ENCODE measurements at regions not wholly inside any gene's neighbourhood (a gene's known extent, or its start where the extent isn't known, plus 50 kb on each side); places are given as distances from the start of the nearest gene placed in this dataset.
A peak's percentile ranks its signal among the peaks of the same experiment; 100 is the strongest.

DNA sequence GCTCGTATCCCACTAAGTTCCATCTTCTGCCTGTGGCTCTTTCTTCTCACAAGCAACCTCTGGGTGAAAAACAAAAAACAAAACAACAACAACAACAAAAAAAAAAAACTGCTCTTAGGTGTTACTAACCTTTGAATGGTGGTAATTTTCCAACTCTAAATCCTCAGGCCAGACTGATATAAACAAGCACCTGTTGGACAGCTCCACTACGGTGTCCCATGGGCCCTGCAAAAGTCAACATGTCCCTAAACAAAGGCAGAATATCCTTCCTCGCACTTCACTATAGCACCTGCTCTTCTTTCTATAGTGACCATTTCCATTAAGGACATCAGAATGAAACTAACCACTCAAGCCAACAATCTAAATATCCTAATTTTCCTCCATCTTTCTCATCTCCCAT lies 54.6 kb upstream of the PARM1 start:
- ATAC-seq (ENCODE audit: poor library complexity) (no peak), DNase-seq (no peak)
- intact Hi-C loops (cut with DNase I), result loop anchor here (5.0 kb wide), 1 partner anchor 239 kb away; no protein-coding TSS in a partner anchor

- no peak for DNase-seq
- intact Hi-C loops (cut with DNase I), result loop anchor here (5.0 kb wide), 1 partner anchor 242 kb away; no protein-coding TSS in a partner anchor
- ATAC-seq (ENCODE audit: poor library complexity), result no peak
Observed at GRCh38 chr4:74875451-74875850, 57.5 kb upstream of the PARM1 start.

- DNase-seq, result no peak
- intact Hi-C loops (cut with DNase I), result loop anchor here (5.0 kb wide), 1 partner anchor 242 kb away; no protein-coding TSS in a partner anchor
Observed at GRCh38 chr4:74874753-74875367, 58.1 kb upstream of the PARM1 start.

DNA sequence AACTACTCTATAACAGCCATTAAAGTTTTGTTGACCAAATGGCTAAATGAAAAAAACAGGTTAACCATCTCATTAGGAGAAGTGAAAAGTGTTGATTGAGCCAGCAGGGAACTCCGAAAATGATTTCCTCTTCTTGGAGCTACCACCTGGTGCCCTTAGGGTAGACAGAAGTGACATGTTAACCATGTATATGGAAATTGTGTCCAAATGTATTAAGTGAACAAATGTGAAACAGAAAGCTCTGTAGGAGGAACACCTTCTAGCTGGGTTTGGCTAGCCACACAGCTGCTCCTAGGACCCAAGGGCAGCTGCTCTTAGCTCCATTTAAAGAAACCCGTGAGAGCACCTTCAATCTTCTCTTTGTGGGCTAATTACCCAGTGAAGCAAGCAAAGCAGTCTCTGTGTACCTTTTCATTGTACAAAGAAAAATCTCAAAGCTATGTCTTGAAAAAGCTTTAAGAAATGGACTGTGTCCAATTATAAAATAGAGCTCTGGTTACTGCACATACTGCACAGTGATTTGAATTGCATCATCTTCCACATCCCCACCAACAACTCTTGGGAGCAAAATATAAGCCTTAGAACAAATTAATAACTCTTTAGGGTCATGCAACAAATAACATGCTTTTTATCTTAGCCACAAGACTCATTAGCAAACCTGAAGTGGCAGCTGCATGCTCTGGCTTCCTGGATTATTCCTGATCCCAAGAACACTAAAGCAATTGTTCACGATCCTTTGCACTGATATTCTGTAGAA lies 59.2 kb upstream of the PARM1 start:
- intact Hi-C loops (cut with DNase I), result no loop called here

More at GRCh38 chr4:74874753-74875367, 58.1 kb upstream of the PARM1 start:
- ATAC-seq (ENCODE audit: poor library complexity), result peak; percentile 91

DNA sequence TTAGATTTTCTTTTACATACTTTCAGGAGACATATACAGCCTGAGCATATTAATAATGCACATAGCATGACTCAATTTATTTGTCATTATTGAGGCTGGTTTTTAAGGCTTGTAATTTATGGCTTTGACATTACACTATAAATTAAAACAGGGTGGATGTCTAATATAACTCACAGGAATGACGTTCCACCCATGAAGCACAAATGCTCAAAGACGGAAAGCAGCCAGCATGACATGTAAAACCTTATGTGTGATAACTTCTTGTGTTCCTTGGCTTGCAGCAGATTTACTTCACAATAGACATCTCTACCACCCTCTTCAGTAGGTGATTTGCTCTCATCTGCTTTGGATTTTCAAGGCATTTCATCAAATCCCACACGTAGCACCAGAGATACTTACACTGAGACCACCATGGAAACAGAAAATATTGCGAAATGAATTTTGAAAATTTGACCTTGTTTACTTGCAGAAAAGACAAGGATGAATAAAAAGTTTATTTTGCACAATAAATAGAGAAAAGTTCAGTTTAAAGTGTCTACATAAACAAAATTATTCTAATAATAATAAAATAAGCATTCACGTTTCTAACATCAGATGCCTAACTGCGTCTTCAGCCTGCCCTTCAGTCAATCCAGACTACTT lies 64.7 kb upstream of the BTC start:
- no peak for DNase-seq
- ATAC-seq (ENCODE audit: poor library complexity), result no peak
- intact Hi-C loops (cut with DNase I), result no loop called here

More for the DNA sequence above, 59.2 kb upstream of the PARM1 start:
- ATAC-seq (ENCODE audit: poor library complexity), result peak; percentile 36
- DNase-seq, result no peak

- DNase-seq (no peak), ATAC-seq (ENCODE audit: poor library complexity) (no peak)
- intact Hi-C loops (cut with DNase I), result no loop called here
Observed at GRCh38 chr4:74855879-74856278, 61.6 kb upstream of the BTC start.

GRCh38 chr4:74848774-74849173 lies 54.5 kb upstream of the BTC start:
- intact Hi-C loops (cut with DNase I), result no loop called here
- ATAC-seq (ENCODE audit: poor library complexity) (no peak), DNase-seq (no peak)

DNA sequence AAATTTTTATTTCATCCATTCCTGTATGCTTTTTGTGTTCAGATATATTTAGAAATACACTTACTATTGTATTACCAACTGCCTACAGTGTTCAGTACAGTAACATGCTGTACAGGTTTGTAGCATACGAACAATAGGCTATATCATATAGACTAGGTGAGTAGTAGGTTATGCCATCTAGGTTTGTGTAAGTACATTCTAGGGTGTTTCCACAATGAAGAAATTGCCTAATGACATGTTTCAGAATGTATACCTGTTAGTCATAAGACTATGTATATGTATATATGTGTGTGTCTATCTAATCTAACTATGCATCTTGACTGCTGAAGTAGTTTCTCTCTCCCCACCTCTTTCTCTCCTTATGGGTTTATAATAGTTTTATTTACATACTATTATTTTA lies 51.5 kb upstream of the BTC start:
- intact Hi-C loops (cut with DNase I), result no loop called here
- ATAC-seq (ENCODE audit: poor library complexity) (no peak), DNase-seq (no peak)

Data from Right ventricle myocardium superior (tissue), 1 donor.